ENCODE measurements at regions not wholly inside any gene's neighbourhood (a gene's known extent, or its start where the extent isn't known, plus 50 kb on each side); places are given as distances from the start of the nearest gene placed in this dataset.

DNA sequence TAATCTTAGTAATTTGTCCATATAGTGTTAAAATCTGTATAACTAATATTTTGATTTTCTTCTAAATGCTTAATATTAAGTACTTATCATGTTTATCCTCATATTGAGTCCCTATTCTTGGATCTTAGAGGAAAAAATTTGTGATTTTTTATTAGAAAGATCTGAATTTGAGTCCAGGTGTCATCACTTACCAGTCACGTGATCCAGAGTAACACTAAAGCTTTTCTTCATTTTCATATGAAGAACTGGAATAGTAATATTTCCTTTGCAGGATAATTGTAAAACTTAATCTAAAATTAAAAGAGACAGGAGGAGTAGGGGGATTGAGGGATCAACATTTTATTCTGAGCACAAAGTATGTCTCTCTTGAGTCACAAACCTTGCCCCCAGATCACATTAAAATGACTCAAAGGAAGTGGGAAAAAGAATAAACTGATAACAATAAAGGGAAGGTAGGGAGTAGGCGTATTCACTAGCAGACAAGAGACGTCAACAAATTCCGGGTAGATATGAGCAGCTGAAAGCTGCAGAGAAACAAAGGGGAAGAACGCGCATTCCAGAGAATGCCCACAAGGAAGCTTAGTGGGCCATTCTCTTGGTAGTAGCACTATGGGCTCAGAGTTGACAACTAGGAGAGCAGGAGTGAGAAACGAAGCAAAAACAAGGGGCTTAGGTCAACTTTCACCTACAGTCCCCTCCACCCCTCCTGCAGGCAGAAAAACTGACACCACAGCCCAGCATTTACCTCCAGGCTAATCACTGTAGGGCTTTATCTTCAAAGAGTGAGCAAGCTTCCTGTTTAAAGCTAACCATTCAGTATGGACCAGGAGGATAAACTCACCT, 123.1 kb downstream of the SPRY2 start:
- H3K36me3 ChIP-seq (ENCODE audit: control insufficient read depth in 4 of 4, insufficient read depth in 3 of 4, low read depth in 1 of 4, low read length in 3 of 4), result no peaks in the 10 kb centered on the region
- no peak overlapping the region for H3K27ac ChIP-seq (ENCODE audit: low read depth in 1 of 2, low read length in 2 of 2)
- H3K4me1 ChIP-seq (ENCODE audit: control insufficient read depth in 4 of 4, insufficient read depth in 4 of 4, low read length in 3 of 4), result peaks cover 0 to 2% (median 0%) of the 10 kb centered on the region in 4 donors
- H3K9me3 ChIP-seq (ENCODE audit: control insufficient read depth in 4 of 4, low read length in 3 of 4), result no peaks in the 10 kb centered on the region
- H3K4me3 ChIP-seq (ENCODE audit: low read depth in 1 of 3, low read length in 3 of 3), result no peak overlapping the region
- no peaks in the 10 kb centered on the region for H3K27me3 ChIP-seq (ENCODE audit: control insufficient read depth in 4 of 4, insufficient read depth in 4 of 4, low read length in 3 of 4)
- TF ChIP-seq FOXA1 (IDR thresholded peaks at IDR 0.05) (no peak), TAF1 (conservative IDR thresholded peaks at IDR 0.05) (no peak)
- DNase-seq (ENCODE audit: low spot score), result no peak
- WGBS, result 87% methylated on average over 7 of the region's 7 CpGs
- H3K9ac ChIP-seq (ENCODE audit: low read depth in 1 of 2, low read length in 2 of 2), result no peak overlapping the region

DNA sequence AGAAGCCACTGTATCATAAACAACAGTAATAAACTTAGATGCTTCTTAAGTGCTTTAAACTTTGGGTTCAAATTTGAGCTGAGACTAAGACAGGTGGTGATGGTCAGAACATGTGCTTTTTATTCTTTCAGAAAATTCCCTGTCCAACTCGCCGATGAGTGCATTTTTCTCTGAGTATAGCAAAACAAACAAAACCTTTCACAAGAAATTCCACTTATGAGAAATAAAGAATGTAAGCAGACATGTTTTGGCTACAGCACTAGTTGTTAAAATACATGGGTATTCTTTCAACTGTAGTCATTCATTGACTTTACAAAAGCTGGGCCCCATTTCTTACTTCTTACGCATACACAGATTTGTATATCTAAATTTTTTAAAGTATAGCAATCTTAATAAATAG, 125.6 kb downstream of the SPRY2 start:
- H3K27me3 ChIP-seq (ENCODE audit: control insufficient read depth in 4 of 4, insufficient read depth in 4 of 4, low read length in 3 of 4), result no peaks in the 10 kb centered on the region
- peaks cover 0 to 2% (median 0%) of the 10 kb centered on the region in 4 donors for H3K4me1 ChIP-seq (ENCODE audit: control insufficient read depth in 4 of 4, insufficient read depth in 4 of 4, low read length in 3 of 4)
- no peak overlapping the region for H3K9ac ChIP-seq (ENCODE audit: low read depth in 1 of 2, low read length in 2 of 2)
- WGBS, result 58% methylated on average over 3 of the region's 3 CpGs
- H3K9me3 ChIP-seq (ENCODE audit: control insufficient read depth in 4 of 4, low read length in 3 of 4), result no peaks in the 10 kb centered on the region
- no peak overlapping the region for H3K4me3 ChIP-seq (ENCODE audit: low read depth in 1 of 3, low read length in 3 of 3)
- no peak overlapping the region for H3K27ac ChIP-seq (ENCODE audit: low read depth in 1 of 2, low read length in 2 of 2)
- TF ChIP-seq, protein P1, sequence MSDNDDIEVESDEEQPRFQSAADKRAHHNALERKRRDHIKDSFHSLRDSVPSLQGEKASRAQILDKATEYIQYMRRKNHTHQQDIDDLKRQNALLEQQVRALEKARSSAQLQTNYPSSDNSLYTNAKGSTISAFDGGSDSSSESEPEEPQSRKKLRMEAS (IDR thresholded peaks at IDR 0.05), result no peak
- no peak for TF ChIP-seq YY1 (IDR thresholded peaks at IDR 0.05)
- no peak for TF ChIP-seq TAF1 (conservative IDR thresholded peaks at IDR 0.05)
- no peaks in the 10 kb centered on the region for H3K36me3 ChIP-seq (ENCODE audit: control insufficient read depth in 4 of 4, insufficient read depth in 3 of 4, low read depth in 1 of 4, low read length in 3 of 4)
- no peak for DNase-seq (ENCODE audit: low spot score)

DNA sequence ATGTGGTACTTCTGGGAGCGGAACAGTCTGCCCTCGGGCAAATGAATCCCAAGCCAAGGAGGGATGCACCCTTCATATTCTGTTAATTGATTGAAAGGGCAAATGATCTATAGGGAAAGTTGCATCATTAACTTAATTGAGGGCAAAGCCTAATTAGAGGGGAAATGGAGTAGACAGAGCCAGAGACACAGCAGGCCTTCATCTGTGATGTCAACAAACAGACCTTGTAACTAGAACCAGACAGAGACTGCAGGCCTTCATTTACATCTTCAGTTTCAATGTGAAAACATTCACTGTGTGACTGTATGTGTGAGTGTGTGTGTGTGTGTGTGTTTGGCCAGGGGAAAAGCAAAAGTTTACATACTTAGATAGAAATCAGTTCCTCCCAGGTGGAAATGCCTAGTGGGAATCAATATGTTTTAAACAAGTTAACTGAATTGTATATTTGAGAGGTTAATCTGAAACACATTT, 126.4 kb downstream of the SPRY2 start:
- Histone ChIP-seq H3K36me3 (ENCODE audit: control insufficient read depth in 4 of 4, insufficient read depth in 3 of 4, low read depth in 1 of 4, low read length in 3 of 4) (no peaks in the 10 kb centered on the region), H3K27ac (ENCODE audit: low read depth in 1 of 2, low read length in 2 of 2) (no peak overlapping the region), H3K4me3 (ENCODE audit: low read depth in 1 of 3, low read length in 3 of 3) (no peak overlapping the region), H3K9ac (ENCODE audit: low read depth in 1 of 2, low read length in 2 of 2) (no peak overlapping the region), H3K9me3 (ENCODE audit: control insufficient read depth in 4 of 4, low read length in 3 of 4) (no peaks in the 10 kb centered on the region), H3K4me1 (ENCODE audit: control insufficient read depth in 4 of 4, insufficient read depth in 4 of 4, low read length in 3 of 4) (peaks cover 0 to 2% (median 0%) of the 10 kb centered on the region in 4 donors), H3K27me3 (ENCODE audit: control insufficient read depth in 4 of 4, insufficient read depth in 4 of 4, low read length in 3 of 4) (no peaks in the 10 kb centered on the region)
- 78% methylated on average over 2 of the region's 2 CpGs for WGBS
- no peak for DNase-seq (ENCODE audit: low spot score)
- TF ChIP-seq JUND (IDR thresholded peaks at IDR 0.05), result no peak
- TF ChIP-seq, protein P2, sequence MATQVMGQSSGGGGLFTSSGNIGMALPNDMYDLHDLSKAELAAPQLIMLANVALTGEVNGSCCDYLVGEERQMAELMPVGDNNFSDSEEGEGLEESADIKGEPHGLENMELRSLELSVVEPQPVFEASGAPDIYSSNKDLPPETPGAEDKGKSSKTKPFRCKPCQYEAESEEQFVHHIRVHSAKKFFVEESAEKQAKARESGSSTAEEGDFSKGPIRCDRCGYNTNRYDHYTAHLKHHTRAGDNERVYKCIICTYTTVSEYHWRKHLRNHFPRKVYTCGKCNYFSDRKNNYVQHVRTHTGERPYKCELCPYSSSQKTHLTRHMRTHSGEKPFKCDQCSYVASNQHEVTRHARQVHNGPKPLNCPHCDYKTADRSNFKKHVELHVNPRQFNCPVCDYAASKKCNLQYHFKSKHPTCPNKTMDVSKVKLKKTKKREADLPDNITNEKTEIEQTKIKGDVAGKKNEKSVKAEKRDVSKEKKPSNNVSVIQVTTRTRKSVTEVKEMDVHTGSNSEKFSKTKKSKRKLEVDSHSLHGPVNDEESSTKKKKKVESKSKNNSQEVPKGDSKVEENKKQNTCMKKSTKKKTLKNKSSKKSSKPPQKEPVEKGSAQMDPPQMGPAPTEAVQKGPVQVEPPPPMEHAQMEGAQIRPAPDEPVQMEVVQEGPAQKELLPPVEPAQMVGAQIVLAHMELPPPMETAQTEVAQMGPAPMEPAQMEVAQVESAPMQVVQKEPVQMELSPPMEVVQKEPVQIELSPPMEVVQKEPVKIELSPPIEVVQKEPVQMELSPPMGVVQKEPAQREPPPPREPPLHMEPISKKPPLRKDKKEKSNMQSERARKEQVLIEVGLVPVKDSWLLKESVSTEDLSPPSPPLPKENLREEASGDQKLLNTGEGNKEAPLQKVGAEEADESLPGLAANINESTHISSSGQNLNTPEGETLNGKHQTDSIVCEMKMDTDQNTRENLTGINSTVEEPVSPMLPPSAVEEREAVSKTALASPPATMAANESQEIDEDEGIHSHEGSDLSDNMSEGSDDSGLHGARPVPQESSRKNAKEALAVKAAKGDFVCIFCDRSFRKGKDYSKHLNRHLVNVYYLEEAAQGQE (IDR thresholded peaks at IDR 0.05), result no peak
- no peak for TF ChIP-seq YY1 (IDR thresholded peaks at IDR 0.05)
- no peak for TF ChIP-seq HNF4G (IDR thresholded peaks at IDR 0.05)
- TF ChIP-seq, protein P3, sequence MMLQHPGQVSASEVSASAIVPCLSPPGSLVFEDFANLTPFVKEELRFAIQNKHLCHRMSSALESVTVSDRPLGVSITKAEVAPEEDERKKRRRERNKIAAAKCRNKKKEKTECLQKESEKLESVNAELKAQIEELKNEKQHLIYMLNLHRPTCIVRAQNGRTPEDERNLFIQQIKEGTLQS (IDR thresholded peaks at IDR 0.05), result no peak

All from liver (tissue), 7 donors.